HG03442 (cell line): ENCODE measurements at regions not wholly inside any gene's neighbourhood (a gene's known extent, or its start where the extent isn't known, plus 50 kb on each side); places are given as distances from the start of the nearest gene placed in this dataset.
"Not testable (repeated sequence)": the region's sequence is repeated elsewhere in the genome, so short reads cannot be mapped to it uniquely, and the experiment has no call there.

Experiments
- ATAC-seq: cut with Tn5 transposase; IDR thresholded peaks from one replicate; pipeline ENCODE4 v1.9.1; 2021; ENCODE audit warnings: mild to moderate bottlenecking, moderate library complexity; ENCODE audit not compliant: unreplicated experiment

- ATAC-seq = no peak
These were observed 181.9 kb downstream of the TMEM200A start for GRCh38 chr6:130547723-130548122.

DNA sequence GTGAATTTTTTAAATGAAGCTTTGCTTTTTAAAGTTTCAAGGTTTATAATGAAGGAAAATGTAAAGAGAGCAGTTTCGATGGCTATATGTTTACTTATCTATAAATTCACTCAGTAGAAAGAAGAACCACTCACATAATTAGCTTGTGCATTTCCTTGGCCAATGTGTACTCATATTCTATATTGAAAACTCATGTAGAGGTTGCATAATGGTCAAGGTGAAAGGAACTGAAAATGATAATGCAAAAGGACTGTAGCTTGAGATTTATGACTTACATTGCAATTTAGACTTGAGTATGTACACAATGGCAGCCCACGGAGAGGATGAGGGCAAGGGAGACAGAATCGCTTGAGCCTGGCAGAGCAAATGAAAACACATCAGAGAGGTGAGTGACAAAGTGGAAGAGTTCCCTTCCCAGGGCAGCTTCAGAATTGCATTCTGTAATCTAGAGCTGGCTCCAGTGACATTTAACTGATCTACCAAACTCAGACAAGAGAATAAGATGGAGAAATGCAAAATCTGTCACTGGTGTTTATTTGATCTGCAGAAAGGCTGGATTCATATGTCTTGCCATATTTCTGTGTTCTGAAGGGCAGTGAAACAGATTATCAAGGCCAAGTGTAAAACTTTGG is 191.8 kb downstream of the TMEM200A start:
- peak; percentile 45 for ATAC-seq

DNA sequence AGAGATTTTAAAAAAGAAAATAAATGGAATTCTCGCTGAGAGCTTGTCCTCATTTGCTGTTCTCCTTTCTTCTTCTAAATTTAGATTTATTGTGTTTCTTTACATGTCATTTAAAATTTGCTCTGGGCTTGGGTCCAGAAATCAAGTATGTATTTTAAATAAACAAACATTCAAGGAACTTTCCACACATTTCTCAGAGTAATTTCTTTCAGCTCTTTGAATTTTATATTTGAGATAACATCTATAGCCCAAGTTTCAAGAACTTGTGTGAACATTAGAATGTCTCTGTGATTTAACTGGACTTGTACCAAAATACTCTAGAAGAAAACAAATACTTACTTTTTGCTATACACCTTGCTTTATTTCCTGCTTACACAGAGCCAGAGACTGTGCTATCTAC is 192.3 kb downstream of the TMEM200A start:
- ATAC-seq = no peak

DNA sequence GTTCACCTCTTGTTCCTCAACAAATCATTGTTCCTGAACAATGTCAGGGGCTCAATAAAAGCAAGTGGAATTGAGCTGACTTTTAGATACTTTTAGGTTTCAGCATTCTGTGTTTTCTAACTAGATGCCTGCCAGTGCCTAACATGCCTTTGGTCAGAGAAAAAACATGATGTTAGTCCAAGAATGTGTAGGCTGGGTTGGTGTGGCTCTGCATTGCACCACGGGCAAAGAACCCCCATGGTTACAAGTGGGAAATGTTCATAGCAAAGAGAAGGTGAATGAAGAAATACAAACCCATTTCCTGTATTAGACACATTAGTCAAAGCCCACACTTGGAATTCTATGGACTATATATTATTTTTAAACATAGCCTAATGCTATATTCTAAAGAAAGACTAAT is 193.3 kb downstream of the TMEM200A start:
- ATAC-seq = no peak

- no peak for ATAC-seq
These were observed 194.4 kb downstream of the TMEM200A start for GRCh38 chr6:130560231-130560630.

- not testable (repeated sequence) for ATAC-seq
These were observed 195.3 kb downstream of the TMEM200A start for GRCh38 chr6:130561159-130561558.

DNA sequence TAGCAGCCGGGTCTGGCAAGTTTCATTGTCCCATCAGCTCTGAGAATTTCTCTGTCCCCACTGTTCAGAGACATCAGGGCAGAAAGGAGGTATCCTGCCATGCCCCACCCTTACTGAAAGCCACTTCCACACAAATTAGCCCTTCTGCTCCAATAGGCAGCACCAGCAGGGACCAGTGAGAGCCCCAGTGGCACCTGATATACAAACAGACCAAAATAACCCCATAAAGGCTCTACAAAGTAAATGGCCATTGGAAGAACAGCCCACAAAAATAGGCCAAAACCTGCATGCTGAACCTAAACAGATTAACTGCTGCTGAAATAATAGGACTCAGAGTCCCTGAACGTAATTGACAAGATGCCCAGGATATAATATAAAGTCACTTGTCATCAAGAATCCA is 199.9 kb downstream of the TMEM200A start:
- ATAC-seq = no peak

DNA sequence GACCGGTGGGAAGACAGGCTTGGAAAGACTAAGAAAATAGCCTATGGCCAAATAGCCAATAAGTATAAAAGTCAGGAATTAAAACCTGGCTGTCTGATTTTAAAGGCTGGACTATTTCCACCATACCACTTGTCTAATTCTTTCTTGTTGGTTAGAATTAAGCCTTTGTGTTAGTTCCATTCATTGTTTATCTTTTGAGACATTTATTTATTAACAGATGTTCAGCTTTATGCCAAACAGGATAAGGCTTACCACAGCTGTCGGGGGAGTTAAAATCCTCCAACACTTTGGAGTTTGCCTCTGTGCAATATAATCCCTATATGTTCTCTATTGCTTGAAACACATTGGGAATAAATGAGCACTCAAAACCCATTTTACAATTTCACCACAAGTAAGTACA is 208.3 kb downstream of the TMEM200A start:
- no peak for ATAC-seq

DNA sequence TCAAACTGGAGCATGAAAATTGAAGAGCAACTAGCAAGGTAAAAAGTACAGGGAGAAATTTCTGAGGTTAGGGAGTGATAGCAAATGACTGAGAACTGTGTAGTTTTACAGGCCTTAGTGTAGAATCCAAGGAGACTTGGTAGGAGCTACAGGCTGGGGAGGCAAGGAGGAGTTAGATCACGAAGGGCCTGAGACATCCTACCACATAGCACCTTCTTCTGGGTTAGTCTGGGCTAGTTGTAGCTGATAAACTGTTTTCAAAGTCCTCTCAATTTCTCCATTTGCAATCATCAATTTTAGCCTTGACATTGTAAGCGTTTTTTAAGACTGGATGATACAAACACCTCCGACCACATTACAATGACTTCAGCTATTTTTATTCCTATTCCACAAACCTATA is 209.7 kb downstream of the TMEM200A start:
- no peak for ATAC-seq

DNA sequence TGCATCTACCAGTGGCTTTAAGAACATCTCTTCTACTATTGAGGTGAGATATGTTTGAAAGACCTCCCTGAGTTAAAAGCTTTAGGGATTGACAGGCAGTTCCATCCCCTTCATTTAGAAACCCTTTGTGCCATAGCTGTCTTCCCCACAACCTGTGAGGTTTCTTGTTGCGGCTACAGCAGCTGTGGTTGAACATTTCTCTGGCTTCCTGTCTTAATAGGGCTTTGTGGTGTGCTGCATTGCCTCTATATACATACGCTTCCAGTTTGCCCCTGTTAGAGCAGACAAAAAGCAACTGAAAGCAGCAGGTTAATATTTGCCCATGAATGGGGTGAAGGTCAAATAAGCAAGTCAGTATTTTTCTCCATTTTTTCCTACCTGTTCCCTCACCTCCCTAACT is 210.2 kb downstream of the TMEM200A start:
- ATAC-seq = peak; percentile 99

- ATAC-seq = no peak
These were observed 211.5 kb downstream of the TMEM200A start for GRCh38 chr6:130577178-130577919.

GRCh38 chr6:130578713-130579112 is 212.9 kb downstream of the TMEM200A start:
- ATAC-seq = no peak

- no peak for ATAC-seq
These were observed 217.5 kb downstream of the TMEM200A start for GRCh38 chr6:130583268-130583667.

DNA sequence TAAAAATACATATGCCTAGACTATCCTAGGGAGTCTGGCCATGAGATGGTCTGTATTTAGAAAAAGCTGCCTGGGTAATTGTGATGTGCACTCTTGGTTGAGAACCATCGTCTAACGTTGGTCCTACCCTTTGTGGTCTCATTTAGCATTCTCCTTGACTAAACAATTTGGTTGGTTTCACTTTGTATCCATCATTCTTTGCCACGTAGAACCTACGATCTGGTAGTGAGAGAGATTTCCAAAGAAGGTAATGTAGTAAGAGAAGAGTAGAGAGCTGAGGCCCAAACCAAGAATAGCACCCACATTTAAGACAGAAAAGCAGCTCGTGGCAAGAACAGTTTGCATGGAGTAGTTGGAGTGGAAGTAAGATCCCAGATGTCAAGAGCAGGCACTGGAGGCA is 219.8 kb downstream of the TMEM200A start:
- ATAC-seq = no peak

DNA sequence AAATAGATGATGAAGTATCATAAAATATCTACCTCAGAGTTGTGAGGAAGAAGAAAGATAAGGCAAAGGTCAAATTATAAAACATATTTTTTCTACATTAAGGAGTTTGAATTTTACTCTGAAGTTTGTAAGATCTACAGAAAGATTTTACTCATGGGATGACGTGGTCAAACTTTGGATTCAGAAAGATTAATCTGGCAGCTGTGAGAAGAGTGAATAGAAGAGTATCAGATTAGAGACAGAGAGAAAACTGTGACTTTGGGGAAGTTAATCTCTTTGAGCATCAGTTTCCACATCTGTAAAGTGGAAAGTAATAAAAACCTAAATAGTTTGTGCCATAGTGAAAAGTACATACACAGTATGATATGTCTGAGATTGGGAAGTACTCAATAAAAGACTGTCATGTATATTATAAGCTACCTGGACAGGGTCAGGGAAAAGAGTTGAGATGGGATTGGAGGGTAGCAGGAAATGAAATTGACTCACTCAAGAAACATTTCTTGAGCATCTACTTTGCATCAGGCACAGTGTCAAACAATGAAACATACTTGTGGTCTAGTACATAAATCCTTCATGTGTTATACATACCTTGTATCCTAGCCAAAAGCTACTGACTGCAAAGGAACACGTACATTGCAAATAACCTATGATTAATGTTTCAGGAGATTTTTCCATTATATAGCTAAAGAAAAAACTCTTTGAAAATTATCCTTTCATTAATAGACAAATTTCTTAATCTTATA is 222.1 kb downstream of the TMEM200A start:
- ATAC-seq = no peak

DNA sequence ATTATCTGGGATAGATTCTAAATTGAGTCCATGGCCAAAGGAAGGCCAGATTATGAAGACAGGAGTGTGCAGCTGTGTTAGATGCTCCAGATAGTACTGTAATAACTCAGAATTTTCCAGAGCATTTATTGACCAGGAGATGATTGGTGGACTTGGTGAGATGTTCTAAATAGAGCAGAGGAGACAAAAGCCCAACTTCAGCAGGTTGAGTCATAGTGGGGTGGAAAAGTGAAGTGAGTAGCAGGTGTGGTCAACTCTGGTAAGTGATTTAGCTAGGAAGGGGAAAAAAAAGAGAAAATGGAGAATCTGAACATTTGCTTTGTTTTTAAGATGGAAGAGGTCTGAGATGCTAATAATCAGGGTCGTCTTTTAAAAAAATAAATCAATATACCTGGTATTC is 227.4 kb downstream of the TMEM200A start:
- ATAC-seq = no peak

GRCh38 chr6:130593948-130594347 is 228.1 kb downstream of the TMEM200A start:
- no peak for ATAC-seq

- ATAC-seq = no peak
These were observed 228.9 kb upstream of the SMLR1 start for GRCh38 chr6:130598021-130598989.

DNA sequence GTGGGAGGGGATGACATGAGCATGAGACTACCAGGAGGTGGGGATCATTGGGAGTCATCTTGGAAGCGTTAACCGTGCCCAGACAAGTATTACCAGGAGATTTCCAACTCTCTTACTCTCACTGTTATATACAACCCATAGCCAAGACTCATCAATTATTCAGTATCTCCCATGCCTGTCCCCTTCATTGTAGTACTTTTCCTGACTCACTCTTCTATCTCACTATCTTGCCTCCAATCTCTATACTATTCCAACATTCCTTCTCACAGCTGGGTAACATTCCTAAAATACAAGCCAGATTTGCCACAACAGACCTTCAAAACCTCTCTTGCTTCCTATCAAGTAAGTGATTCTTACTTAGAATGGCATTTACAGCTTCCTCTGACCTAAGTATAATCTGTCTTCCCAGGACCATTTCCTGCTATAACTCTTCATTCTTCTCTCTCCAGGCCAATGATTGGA is 226.3 kb upstream of the SMLR1 start:
- ATAC-seq = no peak

- ATAC-seq = no peak
These were observed 224.9 kb upstream of the SMLR1 start for GRCh38 chr6:130602151-130602770.
